ENCODE measurements at regions not wholly inside any gene's neighbourhood (a gene's known extent, or its start where the extent isn't known, plus 50 kb on each side); places are given as distances from the start of the nearest gene placed in this dataset.

- no peak for TF ChIP-seq POLR2AphosphoS5 (IDR thresholded peaks at IDR 0.05; ENCODE audit: low read depth, low read length)
- TF ChIP-seq BCL11A (IDR thresholded peaks at IDR 0.05; ENCODE audit: low read depth in 2 of 2, low read length in 2 of 2) = no peak
- TF ChIP-seq TEAD4 (IDR thresholded peaks at IDR 0.05; ENCODE audit: low read depth, low read length) = no peak
- TF ChIP-seq ZNF274 (IDR thresholded peaks at IDR 0.05; ENCODE audit: borderline replicate concordance, extremely low read depth, low read length) = no peak
- TF ChIP-seq, protein P1, sequence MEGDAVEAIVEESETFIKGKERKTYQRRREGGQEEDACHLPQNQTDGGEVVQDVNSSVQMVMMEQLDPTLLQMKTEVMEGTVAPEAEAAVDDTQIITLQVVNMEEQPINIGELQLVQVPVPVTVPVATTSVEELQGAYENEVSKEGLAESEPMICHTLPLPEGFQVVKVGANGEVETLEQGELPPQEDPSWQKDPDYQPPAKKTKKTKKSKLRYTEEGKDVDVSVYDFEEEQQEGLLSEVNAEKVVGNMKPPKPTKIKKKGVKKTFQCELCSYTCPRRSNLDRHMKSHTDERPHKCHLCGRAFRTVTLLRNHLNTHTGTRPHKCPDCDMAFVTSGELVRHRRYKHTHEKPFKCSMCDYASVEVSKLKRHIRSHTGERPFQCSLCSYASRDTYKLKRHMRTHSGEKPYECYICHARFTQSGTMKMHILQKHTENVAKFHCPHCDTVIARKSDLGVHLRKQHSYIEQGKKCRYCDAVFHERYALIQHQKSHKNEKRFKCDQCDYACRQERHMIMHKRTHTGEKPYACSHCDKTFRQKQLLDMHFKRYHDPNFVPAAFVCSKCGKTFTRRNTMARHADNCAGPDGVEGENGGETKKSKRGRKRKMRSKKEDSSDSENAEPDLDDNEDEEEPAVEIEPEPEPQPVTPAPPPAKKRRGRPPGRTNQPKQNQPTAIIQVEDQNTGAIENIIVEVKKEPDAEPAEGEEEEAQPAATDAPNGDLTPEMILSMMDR (IDR thresholded peaks at IDR 0.05; ENCODE audit: control extremely low read depth in 1 of 3, insufficient read depth in 1 of 3, low read depth in 1 of 3, low read length in 3 of 3) = no peak
- TF ChIP-seq FOSL1 (IDR thresholded peaks at IDR 0.05; ENCODE audit: insufficient read depth, low read depth, low read length) = no peak
These were observed 818.0 kb downstream of the MAFB start for GRCh38 chr20:39871013-39871412.
